ENCODE measurements at regions not wholly inside any gene's neighbourhood (a gene's known extent, or its start where the extent isn't known, plus 50 kb on each side); places are given as distances from the start of the nearest gene placed in this dataset.

- no peak for TF ChIP-seq CTCF (IDR thresholded peaks at IDR 0.05)
- no peak for TF ChIP-seq POLR2A (IDR thresholded peaks at IDR 0.05)
Observed at GRCh38 chr11:121367844-121368225, 75.3 kb downstream of the SC5D start.

Measured in uterus (tissue), 2 donors.